Panc1 (cell line): ENCODE measurements at regions not wholly inside any gene's neighbourhood (a gene's known extent, or its start where the extent isn't known, plus 50 kb on each side); places are given as distances from the start of the nearest gene placed in this dataset.

Experiments
- ATAC-seq: fragments of 200-7000 bp; cut with Tn5 transposase; 2 replicates; pipeline ENCODE4 v1.9.1; 2020; ENCODE audit warnings: mild to moderate bottlenecking, moderate library complexity
- BruUV-seq: library from RNA; stranded (reverse); fragments of 400-500 nt; replicated peaks from 2 replicates; lab custom pipeline; 2021; lab: Mats Ljungman, UMichigan
- CTCF ChIA-PET: fragments of 300-600 bp; sonication (Branson Sonifier 250); formaldehyde crosslinking; loops from one replicate; lab custom pipeline; 2022; ENCODE audit warnings: antibody characterized with exemption; lab: Charles Lee
- POLR2A ChIA-PET: fragments of 300-600 bp; sonication (Branson Sonifier 250); formaldehyde crosslinking; loops from one replicate; lab custom pipeline; 2022; ENCODE audit warnings: antibody characterized with exemption; lab: Charles Lee
- DNase-seq: peaks from one replicate; pipeline ENCODE4 v3.0.0-alpha.2; 2010; ENCODE audit warnings: low read depth, low spot score
- H3K27ac ChIP-seq: 2 replicates; pipeline ENCODE4 v1.5.1; 2011; ENCODE audit warnings: mild to moderate bottlenecking, low read length, inconsistent platforms
- H3K27me3 ChIP-seq: fragments of 200-500 bp; sonication (Bioruptor generic); 2 replicates; pipeline ENCODE4 v1.6.0; 2014; ENCODE audit warnings: low read length, inconsistent platforms; ENCODE audit not compliant: control insufficient read depth, insufficient read depth
- H3K36me3 ChIP-seq: fragments of 200-500 bp; sonication (Bioruptor generic); 2 replicates; pipeline ENCODE4 v1.5.1; 2014; ENCODE audit warnings: inconsistent platforms, mild to moderate bottlenecking, low read length, moderate library complexity; ENCODE audit not compliant: control insufficient read depth, insufficient read depth
- H3K4me1 ChIP-seq: 2 replicates; pipeline ENCODE4 v1.5.1; 2011; ENCODE audit warnings: inconsistent platforms, mild to moderate bottlenecking, low read length, moderate library complexity; ENCODE audit not compliant: control insufficient read depth, insufficient read depth
- H3K4me3 ChIP-seq, 2 experiments: 2 replicates each; pipeline ENCODE4 v1.5.1; 2011 to 2012; ENCODE audit warnings: low read depth in 2 of 2, low read length in 2 of 2, mild to moderate bottlenecking in 2 of 2, inconsistent platforms in 1 of 2, moderate library complexity in 1 of 2
- H3K9me3 ChIP-seq: fragments of 200-500 bp; sonication (Bioruptor generic); 2 replicates; pipeline ENCODE4 v1.5.1; 2014; ENCODE audit warnings: low read depth, mild to moderate bottlenecking, inconsistent platforms, low read length, moderate library complexity; ENCODE audit not compliant: control insufficient read depth, insufficient read depth
- CTCF ChIP-seq: fragments of 450-650 bp; IDR thresholded peaks from 2 replicates; pipeline ENCODE4 v1.5.1; 2017; ENCODE audit warnings: mild to moderate bottlenecking
- POLR2AphosphoS5 ChIP-seq: IDR thresholded peaks from 2 replicates; pipeline ENCODE4 v1.6.1; 2012; ENCODE audit warnings: mild to moderate bottlenecking, low read depth, low read length, moderate library complexity
- REST ChIP-seq, 2 experiments: IDR thresholded peaks; 2 replicates each; pipeline ENCODE4 v1.6.1; 2011 to 2012; ENCODE audit warnings: low read depth in 2 of 2, control low read depth in 1 of 2, low read length in 1 of 2, mild to moderate bottlenecking in 1 of 2, moderate library complexity in 1 of 2; ENCODE audit not compliant: insufficient read depth in 1 of 2
- SIN3A ChIP-seq: IDR thresholded peaks from 2 replicates; pipeline ENCODE4 v1.6.1; 2012; ENCODE audit warnings: low read depth, mild to moderate bottlenecking, low read length, moderate library complexity, borderline replicate concordance; ENCODE audit not compliant: insufficient read depth
- TCF7L2 ChIP-seq: IDR thresholded peaks from 2 replicates; pipeline ENCODE4 v1.6.1; 2011; ENCODE audit warnings: mild to moderate bottlenecking, low read depth, low read length, inconsistent platforms
- in situ Hi-C: cut with HindIII; loops from 2 replicates; pipeline ENCODE4 v1.10.0; 2016; ENCODE audit warnings: low sequenced_read_pairs, low pct_unique_long_range_greater_than_20kb
- intact Hi-C: fragments of 100-400 bp; cut with micrococcal nuclease; formaldehyde crosslinking; loops from one replicate; pipeline ENCODE4 v1.10.0; 2022; ENCODE audit not compliant: unreplicated experiment

GRCh38 chr9:86634501-86634900, 280.3 kb upstream of the TUT7 start:
- in situ Hi-C loops = no loop called here
- intact Hi-C loops = no loop called here
- ChIA-PET CTCF (no interaction called here), POLR2A (no interaction called here)
- no peak overlapping the region for H3K27ac ChIP-seq
- no peak for TF ChIP-seq POLR2AphosphoS5
- TF ChIP-seq REST (IDR thresholded peaks at IDR 0.05; ENCODE audit: insufficient read depth in 1 of 2, low read depth in 2 of 2, low read length in 1 of 2) = no peak
- TF ChIP-seq SIN3A = no peak
- TF ChIP-seq TCF7L2 = no peak
- TF ChIP-seq CTCF = no peak
- no TSS peak for BruUV-seq
- no peaks in the 10 kb centered on the region for H3K9me3 ChIP-seq
- no peaks in the 10 kb centered on the region for H3K4me1 ChIP-seq
- DNase-seq (no peak), ATAC-seq (no peak)
- H3K4me3 ChIP-seq = no peak overlapping the region
- no peaks in the 10 kb centered on the region for H3K36me3 ChIP-seq
- no peaks in the 10 kb centered on the region for H3K27me3 ChIP-seq

GRCh38 chr9:86633945-86634344, 279.7 kb upstream of the TUT7 start:
- DNase-seq (no peak), ATAC-seq (no peak)
- in situ Hi-C loops (no loop called here), intact Hi-C loops (no loop called here)
- H3K27ac ChIP-seq = no peak overlapping the region
- ChIA-PET CTCF (no interaction called here), POLR2A (no interaction called here)
- TF ChIP-seq CTCF (no peak), TCF7L2 (no peak), SIN3A (no peak), REST (IDR thresholded peaks at IDR 0.05; ENCODE audit: insufficient read depth in 1 of 2, low read depth in 2 of 2, low read length in 1 of 2) (no peak), POLR2AphosphoS5 (no peak)
- no peaks in the 10 kb centered on the region for H3K4me1 ChIP-seq
- H3K4me3 ChIP-seq = no peak overlapping the region
- no peaks in the 10 kb centered on the region for H3K27me3 ChIP-seq
- no peaks in the 10 kb centered on the region for H3K9me3 ChIP-seq
- BruUV-seq = no TSS peak
- no peaks in the 10 kb centered on the region for H3K36me3 ChIP-seq
